GM18519 (cell line): ENCODE measurements at regions not wholly inside any gene's neighbourhood (a gene's known extent, or its start where the extent isn't known, plus 50 kb on each side); places are given as distances from the start of the nearest gene placed in this dataset.
"Not testable (repeated sequence)": the region's sequence is repeated elsewhere in the genome, so short reads cannot be mapped to it uniquely, and the experiment has no call there.

Experiments used
- ATAC-seq: cut with Tn5 transposase; IDR thresholded peaks from one replicate; pipeline ENCODE4 v1.9.1; 2021; ENCODE audit warnings: mild to moderate bottlenecking, moderate library complexity; ENCODE audit not compliant: unreplicated experiment, low FRiP score

- ATAC-seq = no peak
Measured at GRCh38 chr6:121743691-121744090, 308.2 kb downstream of the GJA1 start.

GRCh38 chr6:121748376-121748775 lies 312.9 kb downstream of the GJA1 start:
- no peak for ATAC-seq

GRCh38 chr6:121748850-121749249 lies 313.4 kb downstream of the GJA1 start:
- no peak for ATAC-seq

- no peak for ATAC-seq
Measured at GRCh38 chr6:121755485-121755884, 320.0 kb downstream of the GJA1 start.

GRCh38 chr6:121756666-121757065 lies 321.2 kb downstream of the GJA1 start:
- no peak for ATAC-seq

DNA sequence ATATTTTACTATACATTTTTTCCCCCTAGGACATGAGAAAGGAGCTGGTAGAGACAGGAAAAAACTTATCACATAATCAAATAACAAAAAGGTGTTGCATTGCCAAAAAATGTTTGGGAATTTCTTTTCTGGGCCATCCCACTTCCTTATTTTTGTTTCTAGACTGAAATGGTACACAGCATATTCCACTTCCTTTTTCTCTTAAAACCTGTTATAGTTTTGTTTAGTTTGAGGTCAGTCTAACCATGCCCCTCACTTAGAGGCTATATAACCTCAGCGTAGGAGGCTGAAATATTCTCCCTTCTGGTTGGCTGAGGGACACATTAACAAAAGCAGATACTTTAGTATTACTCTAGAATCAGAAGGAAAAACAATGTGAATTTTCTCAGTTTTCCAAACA lies 323.9 kb downstream of the GJA1 start:
- ATAC-seq = peak; percentile 63

DNA sequence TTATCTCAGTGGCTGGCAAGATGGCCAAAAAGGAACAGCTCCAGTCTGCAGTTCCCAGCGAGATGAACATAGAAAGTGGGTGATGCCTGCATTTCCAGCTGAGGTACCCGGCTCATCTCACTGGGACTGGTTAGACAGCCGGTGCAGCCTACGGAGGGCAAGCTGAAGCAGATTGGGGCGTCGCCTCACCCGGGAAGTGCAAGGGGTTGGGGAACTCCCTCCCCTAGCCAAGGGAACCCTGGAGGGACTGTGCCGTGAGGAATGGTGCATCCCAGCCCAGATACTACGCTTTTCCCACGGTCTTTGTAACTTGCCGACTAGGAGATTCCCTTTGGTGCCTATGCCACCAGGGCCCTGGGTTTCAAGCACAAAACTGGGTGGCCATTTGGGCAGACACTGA lies 324.7 kb downstream of the GJA1 start:
- ATAC-seq = no peak

GRCh38 chr6:121760745-121761144 lies 325.3 kb downstream of the GJA1 start:
- no peak for ATAC-seq

- ATAC-seq = peak; percentile 92
Measured at GRCh38 chr6:121764493-121764892, 329.0 kb downstream of the GJA1 start.

- no peak for ATAC-seq
Measured at GRCh38 chr6:121765060-121765459, 329.6 kb downstream of the GJA1 start.

GRCh38 chr6:121767211-121767610 lies 331.8 kb downstream of the GJA1 start:
- no peak for ATAC-seq

DNA sequence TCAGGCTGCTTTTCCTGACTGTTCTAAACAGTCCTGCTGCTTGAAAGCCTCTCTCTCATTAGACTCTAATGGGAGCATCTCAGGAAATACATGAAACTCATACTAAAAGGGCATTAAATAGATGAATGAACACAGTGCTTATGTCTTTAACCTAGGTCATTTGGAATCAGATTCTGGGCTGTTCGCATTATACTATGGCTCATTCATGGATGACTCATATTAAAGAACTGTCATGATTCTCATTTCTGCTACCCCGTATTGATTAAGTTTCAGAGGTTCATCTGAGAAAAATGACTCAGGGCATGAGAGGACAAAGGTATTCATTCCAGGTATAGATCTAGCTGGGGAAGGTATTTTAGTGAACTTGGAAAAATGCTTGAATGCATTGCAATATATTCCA lies 335.5 kb downstream of the GJA1 start:
- ATAC-seq = no peak

DNA sequence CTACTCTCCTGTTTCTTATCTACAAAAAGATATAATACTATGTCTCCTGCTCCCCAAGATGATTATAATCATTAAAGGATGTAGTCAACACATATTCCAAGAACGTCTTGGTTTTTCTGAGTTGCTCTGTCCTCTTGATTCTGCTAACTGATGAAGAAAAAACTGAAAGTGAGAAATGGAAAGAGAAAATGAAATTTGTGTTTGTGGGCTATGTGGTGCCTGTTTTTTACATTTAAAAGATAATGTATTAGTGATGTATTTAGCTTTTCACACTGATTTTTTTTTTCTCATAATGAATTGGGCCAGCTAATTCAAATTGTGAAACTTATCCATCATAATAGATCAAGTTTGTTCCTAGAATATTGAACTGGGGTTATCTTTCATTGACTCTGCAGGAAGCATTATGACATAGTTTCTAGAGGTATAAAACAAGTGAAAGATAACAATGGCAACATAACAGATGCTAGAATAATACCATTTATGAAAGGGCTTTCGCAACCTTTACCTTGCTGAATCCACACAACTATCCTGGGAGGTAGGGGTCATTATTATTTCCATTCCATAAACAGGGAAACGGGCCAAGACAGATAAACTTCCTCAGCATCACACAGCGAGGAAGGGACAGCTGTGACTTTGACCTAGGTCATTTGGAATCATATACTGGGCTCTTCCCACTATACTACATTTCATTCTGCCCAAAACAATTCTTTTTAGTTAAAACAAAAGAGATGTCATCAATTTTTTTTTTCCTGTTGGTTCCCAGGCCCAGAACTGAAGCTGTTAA lies 336.7 kb downstream of the GJA1 start:
- peak; percentile 65 for ATAC-seq

- no peak for ATAC-seq
Measured at GRCh38 chr6:121776054-121776453, 340.6 kb downstream of the GJA1 start.

- ATAC-seq = no peak
Measured at GRCh38 chr6:121780325-121781321, 345.2 kb downstream of the GJA1 start.

- ATAC-seq = no peak
Measured at GRCh38 chr6:121791396-121792315, 356.2 kb downstream of the GJA1 start.

DNA sequence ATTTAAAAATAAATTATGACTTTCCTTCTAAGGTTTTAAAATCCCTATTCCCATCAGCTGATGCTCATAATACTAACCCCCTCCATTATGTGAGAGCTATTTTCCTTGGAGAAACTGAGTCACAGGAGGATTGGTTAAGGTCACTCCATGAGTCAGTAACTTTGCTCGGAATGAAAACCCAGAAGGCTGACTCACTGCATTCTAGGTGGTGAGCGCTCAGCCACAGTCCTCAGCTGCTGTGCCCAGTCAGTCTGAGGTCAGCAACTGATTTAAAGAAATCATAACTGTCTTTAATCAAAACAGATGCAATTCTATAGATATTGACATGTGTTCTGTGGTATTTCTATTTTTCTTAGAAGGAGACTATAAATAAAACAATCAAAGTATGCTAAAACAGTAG lies 359.2 kb downstream of the GJA1 start:
- ATAC-seq = no peak

DNA sequence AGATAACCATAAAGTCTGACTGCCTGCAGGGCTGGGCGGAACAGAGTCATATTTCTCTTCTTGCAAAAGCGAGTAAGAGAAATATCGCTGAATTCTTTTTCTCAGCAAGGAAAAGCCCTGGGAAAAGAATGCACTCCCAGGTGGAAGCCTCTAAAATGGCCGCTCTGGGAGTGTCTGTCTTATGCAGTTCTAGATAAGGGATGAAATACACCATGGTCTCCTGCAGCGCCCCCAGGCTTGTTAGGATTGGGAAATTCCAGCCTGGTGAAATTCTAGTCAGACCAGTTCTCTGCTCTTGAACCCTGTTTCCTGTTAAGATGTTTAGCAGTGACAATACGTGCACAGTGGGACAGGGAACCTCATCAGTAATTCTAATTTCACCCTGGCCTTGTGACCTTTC lies 362.2 kb downstream of the GJA1 start:
- ATAC-seq = not testable (repeated sequence)

- ATAC-seq = not testable (repeated sequence)
Measured at GRCh38 chr6:121798126-121798525, 362.7 kb downstream of the GJA1 start.

GRCh38 chr6:121799574-121799973 lies 364.1 kb downstream of the GJA1 start:
- ATAC-seq = no peak
